GM12872 (cell line): ENCODE measurements at regions not wholly inside any gene's neighbourhood (a gene's known extent, or its start where the extent isn't known, plus 50 kb on each side); places are given as distances from the start of the nearest gene placed in this dataset.

Experiments
- CTCF ChIP-seq: IDR thresholded peaks from 3 replicates; pipeline ENCODE4 v1.5.1; 2011; ENCODE audit warnings: low read depth, mild to moderate bottlenecking, low read length, moderate library complexity; ENCODE audit not compliant: insufficient read depth

- no peak for TF ChIP-seq CTCF
Observed at GRCh38 chr5:143740956-143741355, 71.0 kb upstream of the HMHB1 start.

GRCh38 chr5:143739746-143740145 lies 72.2 kb upstream of the HMHB1 start:
- TF ChIP-seq CTCF = no peak

GRCh38 chr5:143738417-143739401 lies 73.3 kb upstream of the HMHB1 start:
- TF ChIP-seq CTCF = no peak

- no peak for TF ChIP-seq CTCF
Observed at GRCh38 chr5:143737062-143737461, 74.9 kb upstream of the HMHB1 start.

GRCh38 chr5:143734456-143734780 lies 77.5 kb upstream of the HMHB1 start:
- TF ChIP-seq CTCF = no peak

- no peak for TF ChIP-seq CTCF
Observed at GRCh38 chr5:143733665-143734455, 78.1 kb upstream of the HMHB1 start.

- TF ChIP-seq CTCF = no peak
Observed at GRCh38 chr5:143732402-143732801, 79.6 kb upstream of the HMHB1 start.
